ENCODE measurements at regions not wholly inside any gene's neighbourhood (a gene's known extent, or its start where the extent isn't known, plus 50 kb on each side); places are given as distances from the start of the nearest gene placed in this dataset.

DNA sequence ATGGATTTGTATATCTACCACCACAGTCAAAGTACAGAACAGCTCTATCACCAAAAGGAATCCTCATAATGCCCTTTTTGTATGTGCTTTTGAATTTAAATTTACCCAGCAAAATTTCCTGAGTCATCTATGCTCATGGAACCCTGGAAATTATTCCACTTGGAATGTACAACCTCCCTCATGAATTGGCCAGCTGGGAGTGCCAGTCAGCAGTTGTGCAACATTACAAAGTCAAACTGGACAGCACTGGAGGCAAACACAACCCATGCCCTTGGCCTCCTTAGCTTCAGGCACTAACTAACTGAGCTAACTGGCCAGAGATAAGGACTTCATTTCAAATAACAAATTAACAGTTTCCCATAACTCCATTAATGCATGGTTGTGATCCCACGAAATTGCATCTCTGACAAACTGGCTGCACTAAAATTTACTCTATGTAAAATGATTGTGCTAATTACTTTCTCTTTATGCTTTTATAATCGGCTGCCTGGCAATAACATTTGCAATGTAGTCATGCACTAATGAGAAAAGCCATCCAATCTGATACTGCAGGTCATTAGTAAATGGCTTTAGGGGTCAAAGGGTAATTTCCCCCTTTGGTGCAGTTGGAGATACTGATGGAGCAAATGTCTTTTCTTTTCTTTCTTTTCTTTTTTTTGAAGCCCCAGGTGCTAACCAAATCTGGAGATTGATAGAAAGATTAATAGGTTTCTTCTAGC lies 270.5 kb downstream of the ACTR3 start (continued):
- peak; percentile 43; the same call in 1 of the 2 replicates for TF ChIP-seq MAX (IDR thresholded peaks at IDR 0.05)
- TF ChIP-seq KDM5A (IDR thresholded peaks at IDR 0.05; ENCODE audit: borderline replicate concordance, low read length): no peak
- no peak for TF ChIP-seq ZNF138 (CRISPR knock-in tag; IDR thresholded peaks at IDR 0.05; ENCODE audit: low read depth)
- TF ChIP-seq ATRX (CRISPR knock-in tag; IDR thresholded peaks at IDR 0.05; ENCODE audit: borderline replicate concordance): no peak
- no peak for TF ChIP-seq MTF1 (CRISPR knock-in tag; IDR thresholded peaks at IDR 0.05)
- no peak for TF ChIP-seq ZNF501 (CRISPR knock-in tag; IDR thresholded peaks at IDR 0.05)
- TF ChIP-seq ZNF616 (CRISPR knock-in tag; IDR thresholded peaks at IDR 0.05; ENCODE audit: low read depth): no peak
- no peak for TF ChIP-seq MLXIP (CRISPR knock-in tag; IDR thresholded peaks at IDR 0.05; ENCODE audit: borderline replicate concordance)
- no peak for TF ChIP-seq ATF1 (CRISPR knock-in tag; IDR thresholded peaks at IDR 0.05)
- TF ChIP-seq ZNF564 (CRISPR knock-in tag; IDR thresholded peaks at IDR 0.05): no peak
- no peak for TF ChIP-seq CSRNP2 (CRISPR knock-in tag; conservative IDR thresholded peaks at IDR 0.05; ENCODE audit: low read depth)
- no peak for TF ChIP-seq ZNF350 (CRISPR knock-in tag; IDR thresholded peaks at IDR 0.05; ENCODE audit: borderline replicate concordance, low read depth)
- TF ChIP-seq KDM2A (CRISPR knock-in tag; IDR thresholded peaks at IDR 0.05; ENCODE audit: borderline replicate concordance, low read depth): no peak
- TF ChIP-seq, protein P1, sequence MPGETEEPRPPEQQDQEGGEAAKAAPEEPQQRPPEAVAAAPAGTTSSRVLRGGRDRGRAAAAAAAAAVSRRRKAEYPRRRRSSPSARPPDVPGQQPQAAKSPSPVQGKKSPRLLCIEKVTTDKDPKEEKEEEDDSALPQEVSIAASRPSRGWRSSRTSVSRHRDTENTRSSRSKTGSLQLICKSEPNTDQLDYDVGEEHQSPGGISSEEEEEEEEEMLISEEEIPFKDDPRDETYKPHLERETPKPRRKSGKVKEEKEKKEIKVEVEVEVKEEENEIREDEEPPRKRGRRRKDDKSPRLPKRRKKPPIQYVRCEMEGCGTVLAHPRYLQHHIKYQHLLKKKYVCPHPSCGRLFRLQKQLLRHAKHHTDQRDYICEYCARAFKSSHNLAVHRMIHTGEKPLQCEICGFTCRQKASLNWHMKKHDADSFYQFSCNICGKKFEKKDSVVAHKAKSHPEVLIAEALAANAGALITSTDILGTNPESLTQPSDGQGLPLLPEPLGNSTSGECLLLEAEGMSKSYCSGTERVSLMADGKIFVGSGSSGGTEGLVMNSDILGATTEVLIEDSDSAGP (CRISPR knock-in tag; IDR thresholded peaks at IDR 0.05; ENCODE audit: borderline replicate concordance): no peak
- TF ChIP-seq ZNF430 (CRISPR knock-in tag; IDR thresholded peaks at IDR 0.05): no peak
- no peak for TF ChIP-seq ZNF10 (CRISPR knock-in tag; IDR thresholded peaks at IDR 0.05; ENCODE audit: borderline replicate concordance, low read depth)
- TF ChIP-seq BORCS8-MEF2B (CRISPR knock-in tag; IDR thresholded peaks at IDR 0.05): no peak
- TF ChIP-seq FOXO1 (CRISPR knock-in tag; IDR thresholded peaks at IDR 0.05): peak; percentile 78
- no peak for TF ChIP-seq ZNF724P (CRISPR knock-in tag; IDR thresholded peaks at IDR 0.05; ENCODE audit: borderline replicate concordance)
- no peak for TF ChIP-seq REL (CRISPR knock-in tag; conservative IDR thresholded peaks at IDR 0.05)
- TF ChIP-seq ARNT (IDR thresholded peaks at IDR 0.05): no peak
- TF ChIP-seq, protein P2, sequence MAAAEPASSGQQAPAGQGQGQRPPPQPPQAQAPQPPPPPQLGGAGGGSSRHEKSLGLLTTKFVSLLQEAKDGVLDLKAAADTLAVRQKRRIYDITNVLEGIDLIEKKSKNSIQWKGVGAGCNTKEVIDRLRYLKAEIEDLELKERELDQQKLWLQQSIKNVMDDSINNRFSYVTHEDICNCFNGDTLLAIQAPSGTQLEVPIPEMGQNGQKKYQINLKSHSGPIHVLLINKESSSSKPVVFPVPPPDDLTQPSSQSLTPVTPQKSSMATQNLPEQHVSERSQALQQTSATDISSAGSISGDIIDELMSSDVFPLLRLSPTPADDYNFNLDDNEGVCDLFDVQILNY (CRISPR knock-in tag; conservative IDR thresholded peaks at IDR 0.05): no peak
- TF ChIP-seq MEF2D (CRISPR knock-in tag; IDR thresholded peaks at IDR 0.05): no peak
- TF ChIP-seq RFX3 (CRISPR knock-in tag; IDR thresholded peaks at IDR 0.05): no peak
- TF ChIP-seq ELF3 (CRISPR knock-in tag; IDR thresholded peaks at IDR 0.05): peak; percentile 29; the same call in 1 of the 2 replicates
